Choroid plexus epithelial cell (primary cell): ENCODE measurements at regions not wholly inside any gene's neighbourhood (a gene's known extent, or its start where the extent isn't known, plus 50 kb on each side); places are given as distances from the start of the nearest gene placed in this dataset.
"Not testable (repeated sequence)": the region's sequence is repeated elsewhere in the genome, so short reads cannot be mapped to it uniquely, and the experiment has no call there.

Source experiments
- DNase-seq: peaks from one replicate; pipeline ENCODE4 v3.0.0-alpha.2; 2010; ENCODE audit warnings: low read depth
- H3K4me3 ChIP-seq: 2 replicates; pipeline ENCODE4 v1.5.1; 2011; ENCODE audit warnings: low read depth, mild to moderate bottlenecking, control low read depth, low read length, moderate library complexity
- CTCF ChIP-seq: conservative IDR thresholded peaks from 2 replicates; pipeline ENCODE4 v1.5.1; 2011; ENCODE audit warnings: low read depth, mild to moderate bottlenecking, control low read depth, inconsistent platforms, low read length, moderate library complexity

GRCh38 chr2:147297820-147298219 lies 547.0 kb upstream of the ACVR2A start:
- no peak for TF ChIP-seq CTCF

GRCh38 chr2:147294825-147295392 lies 549.9 kb upstream of the ACVR2A start:
- TF ChIP-seq CTCF = no peak
- H3K4me3 ChIP-seq = no peak overlapping the region
- DNase-seq = no peak

More at GRCh38 chr2:147297820-147298219, 547.0 kb upstream of the ACVR2A start:
- no peak for DNase-seq
- H3K4me3 ChIP-seq = no peak overlapping the region

- DNase-seq = no peak
- H3K4me3 ChIP-seq = no peak overlapping the region
- no peak for TF ChIP-seq CTCF
Observed at GRCh38 chr2:147293991-147294824, 550.6 kb upstream of the ACVR2A start.

- H3K4me3 ChIP-seq = no peak overlapping the region
- DNase-seq = no peak
- TF ChIP-seq CTCF = no peak
Observed at GRCh38 chr2:147288131-147288530, 556.7 kb upstream of the ACVR2A start.

- TF ChIP-seq CTCF = peak; percentile 36
- H3K4me3 ChIP-seq = no peak overlapping the region
- peak; percentile 2 for DNase-seq
Observed at GRCh38 chr2:147275943-147276342, 568.9 kb upstream of the ACVR2A start.

GRCh38 chr2:147273628-147274027 lies 571.2 kb upstream of the ACVR2A start:
- TF ChIP-seq CTCF = no peak
- no peak for DNase-seq
- H3K4me3 ChIP-seq = no peak overlapping the region

GRCh38 chr2:147273106-147273505 lies 571.7 kb upstream of the ACVR2A start:
- DNase-seq = no peak
- no peak overlapping the region for H3K4me3 ChIP-seq
- no peak for TF ChIP-seq CTCF

- not testable (repeated sequence) for H3K4me3 ChIP-seq, DNase-seq
Observed at GRCh38 chr2:147269581-147269980, 575.2 kb upstream of the ACVR2A start.
